GM23338 (cell line): ENCODE measurements at regions not wholly inside any gene's neighbourhood (a gene's known extent, or its start where the extent isn't known, plus 50 kb on each side); places are given as distances from the start of the nearest gene placed in this dataset.

Experiments
- ATAC-seq: fragments of 200-7000 bp; cut with Tn5 transposase; 3 replicates; pipeline ENCODE4 v1.9.1; 2020
- DNase-seq: peaks from one replicate; pipeline ENCODE4 v3.0.0-alpha.2; 2015; ENCODE audit warnings: low spot score
- H2AFZ ChIP-seq: fragments of 200-600 bp; sonication (generic); 2 replicates; pipeline ENCODE4 v1.8.0; 2016; ENCODE audit warnings: antibody characterized with exemption, mild to moderate bottlenecking, moderate library complexity
- H3F3A ChIP-seq: fragments of 200-600 bp; sonication (generic); replicated peaks from 2 replicates; pipeline ENCODE4 v1.8.0; 2017; ENCODE audit warnings: antibody characterized with exemption, mixed run types, low read depth
- H3K27ac ChIP-seq: fragments of 200-600 bp; sonication (generic); 2 replicates; pipeline ENCODE4 v1.6.1; 2016; ENCODE audit warnings: low read depth
- H3K27me3 ChIP-seq: fragments of 200-600 bp; sonication (generic); 2 replicates; pipeline ENCODE4 v1.8.0; 2016; ENCODE audit warnings: mild to moderate bottlenecking, mixed run types, moderate library complexity; ENCODE audit not compliant: insufficient read depth
- H3K36me3 ChIP-seq: fragments of 200-600 bp; sonication (generic); 2 replicates; pipeline ENCODE4 v1.8.0; 2016; ENCODE audit warnings: mild to moderate bottlenecking; ENCODE audit not compliant: insufficient read depth
- H3K4me1 ChIP-seq: fragments of 200-600 bp; sonication (generic); 2 replicates; pipeline ENCODE4 v1.8.0; 2016; ENCODE audit warnings: mild to moderate bottlenecking, moderate library complexity; ENCODE audit not compliant: insufficient read depth
- H3K4me2 ChIP-seq: fragments of 200-600 bp; sonication (generic); 2 replicates; pipeline ENCODE4 v1.7.1; 2017; ENCODE audit warnings: mixed run types
- H3K4me3 ChIP-seq: fragments of 200-600 bp; sonication (generic); 2 replicates; pipeline ENCODE4 v1.6.1; 2016; ENCODE audit warnings: mixed run types
- H3K79me2 ChIP-seq: fragments of 200-600 bp; sonication (generic); replicated peaks from 2 replicates; pipeline ENCODE4 v1.8.0; 2017; ENCODE audit warnings: mild to moderate bottlenecking; ENCODE audit not compliant: insufficient read depth
- H3K9me2 ChIP-seq: fragments of 200-600 bp; sonication (generic); 2 replicates; pipeline ENCODE4 v1.8.0; 2017; ENCODE audit not compliant: insufficient read depth
- H4K20me1 ChIP-seq: fragments of 200-600 bp; sonication (generic); replicated peaks from 2 replicates; pipeline ENCODE4 v1.8.0; 2017; ENCODE audit warnings: mild to moderate bottlenecking; ENCODE audit not compliant: insufficient read depth
- H3K27ac Mint-ChIP-seq: 2 replicates; pipeline ENCODE4 v1.8.0; 2020; ENCODE audit warnings: inconsistent platforms, mild to moderate bottlenecking, moderate library complexity, mixed read lengths
- H3K27me3 Mint-ChIP-seq: 3 replicates; pipeline ENCODE4 v1.8.0; 2022; ENCODE audit warnings: low read depth, mild to moderate bottlenecking, moderate library complexity, mixed read lengths, inconsistent platforms; ENCODE audit not compliant: insufficient read depth, poor library complexity
- H3K36me3 Mint-ChIP-seq: 3 replicates; pipeline ENCODE4 v1.8.0; 2021; ENCODE audit warnings: low read depth, mild to moderate bottlenecking, inconsistent platforms, moderate library complexity, mixed read lengths
- H3K4me1 Mint-ChIP-seq: 3 replicates; pipeline ENCODE4 v1.8.0; 2020; ENCODE audit warnings: mild to moderate bottlenecking, inconsistent platforms, mixed read lengths
- H3K4me3 Mint-ChIP-seq: 3 replicates; pipeline ENCODE4 v1.8.0; 2021; ENCODE audit warnings: moderate library complexity, mild to moderate bottlenecking, inconsistent platforms, mixed read lengths
- H3K9me3 Mint-ChIP-seq: 3 replicates; pipeline ENCODE4 v1.8.0; 2020; ENCODE audit warnings: moderate library complexity, mild to moderate bottlenecking, inconsistent platforms, mixed read lengths
- CREB1 ChIP-seq: fragments of 250-450 bp; sonication (Bioruptor Pico); IDR thresholded peaks from 2 replicates; pipeline ENCODE4 v1.5.0; 2020; ENCODE audit warnings: low read depth, mild to moderate bottlenecking, moderate library complexity
- ETS1 ChIP-seq: IDR thresholded peaks from 2 replicates; pipeline ENCODE4 v1.6.1; 2016; ENCODE audit warnings: antibody characterized with exemption
- EZH2 ChIP-seq: fragments of 200-600 bp; sonication (generic); IDR thresholded peaks from one replicate; pipeline ENCODE4 v1.8.0; 2017; ENCODE audit warnings: antibody characterized with exemption, mild to moderate bottlenecking, low read depth; ENCODE audit not compliant: unreplicated experiment
- EZH2phosphoT487 ChIP-seq: fragments of 200-600 bp; sonication (generic); IDR thresholded peaks from one replicate; pipeline ENCODE4 v1.8.1; 2018; ENCODE audit warnings: antibody characterized with exemption; ENCODE audit not compliant: unreplicated experiment
- JUNB ChIP-seq: IDR thresholded peaks from one replicate; pipeline ENCODE4 v1.6.1; 2016; ENCODE audit warnings: antibody characterized with exemption; ENCODE audit not compliant: unreplicated experiment
- POLR2AphosphoS5 ChIP-seq: IDR thresholded peaks from 2 replicates; pipeline ENCODE4 v1.6.1; 2016; ENCODE audit warnings: antibody characterized with exemption, low read depth
- STAT1 ChIP-seq: IDR thresholded peaks from one replicate; pipeline ENCODE4 v1.6.1; 2016; ENCODE audit warnings: antibody characterized with exemption; ENCODE audit not compliant: unreplicated experiment
- ZNF331 ChIP-seq: fragments of 250-450 bp; sonication (Bioruptor Pico); IDR thresholded peaks from 2 replicates; pipeline ENCODE4 v1.5.0; 2020; ENCODE audit warnings: low read depth, mild to moderate bottlenecking, moderate library complexity
- ZNF462 ChIP-seq: fragments of 250-450 bp; sonication (Bioruptor Pico); IDR thresholded peaks from 2 replicates; pipeline ENCODE4 v1.5.0; 2020; ENCODE audit warnings: mild to moderate bottlenecking, moderate library complexity

DNA sequence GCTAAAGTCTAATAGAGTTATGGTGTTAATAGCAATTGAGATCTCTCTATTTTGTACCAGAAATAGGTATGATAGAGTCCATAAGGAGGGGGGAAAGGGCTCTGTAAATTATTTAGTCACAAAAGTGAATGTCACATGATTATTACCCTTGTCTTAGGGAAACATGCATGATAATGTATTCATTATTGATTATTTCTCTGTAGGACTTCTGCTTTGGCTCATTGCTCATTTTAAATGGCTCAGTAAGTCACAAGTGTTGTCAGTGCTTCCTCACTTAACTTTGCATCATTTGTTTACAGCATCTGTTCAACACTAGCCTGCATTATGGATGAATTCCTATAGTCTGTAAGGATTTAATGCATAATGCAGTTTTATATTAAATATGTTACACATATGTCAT lies 788.8 kb upstream of the EDIL3 start:
- H3K27ac Mint-ChIP-seq, result no peak overlapping the region
- H3K36me3 Mint-ChIP-seq, result no peaks in the 10 kb centered on the region
- Histone ChIP-seq H2AFZ (no peak overlapping the region), H4K20me1 (no peaks in the 10 kb centered on the region), H3F3A (no peaks in the 10 kb centered on the region), H3K4me1 (no peaks in the 10 kb centered on the region), H3K9me2 (no peaks in the 10 kb centered on the region), H3K27me3 (no peaks in the 10 kb centered on the region), H3K4me3 (no peak overlapping the region), H3K27ac (no peak overlapping the region), H3K79me2 (no peaks in the 10 kb centered on the region), H3K36me3 (no peaks in the 10 kb centered on the region), H3K4me2 (no peak overlapping the region)
- ATAC-seq (no peak), DNase-seq (no peak)
- no peaks in the 10 kb centered on the region for H3K4me1 Mint-ChIP-seq
- no peak overlapping the region for H3K4me3 Mint-ChIP-seq
- no peaks in the 10 kb centered on the region for H3K27me3 Mint-ChIP-seq
- no peak for TF ChIP-seq JUNB
- TF ChIP-seq EZH2phosphoT487, result no peak
- TF ChIP-seq STAT1, result no peak
- TF ChIP-seq ZNF462 (CRISPR knock-in tag), result no peak
- no peak for TF ChIP-seq EZH2
- TF ChIP-seq POLR2AphosphoS5, result no peak
- TF ChIP-seq ETS1, result no peak
- no peak for TF ChIP-seq CREB1 (CRISPR knock-in tag)
- no peak for TF ChIP-seq ZNF331
- no peaks in the 10 kb centered on the region for H3K9me3 Mint-ChIP-seq
